HEK293T (cell line): ENCODE measurements at regions not wholly inside any gene's neighbourhood (a gene's known extent, or its start where the extent isn't known, plus 50 kb on each side); places are given as distances from the start of the nearest gene placed in this dataset.

ENCODE experiments used
- CTCF ChIA-PET: fragments of 350-600 bp; formaldehyde crosslinking; extraction: SDS; loops from one replicate; lab custom pipeline; 2021; ENCODE audit warnings: antibody characterized with exemption, inconsistent platforms; lab: Yijun Ruan, JAX
- POLR2A ChIA-PET: fragments of 350-600 bp; formaldehyde crosslinking; extraction: SDS; loops from one replicate; lab custom pipeline; 2020; ENCODE audit warnings: antibody characterized with exemption, inconsistent platforms; lab: Yijun Ruan, JAX
- DNase-seq: peaks from one replicate; pipeline ENCODE4 v3.0.0; 2012; ENCODE audit warnings: mixed read lengths; ENCODE audit errors: extremely low spot score
- ARNT ChIP-seq: fragments of 450-650 bp; IDR thresholded peaks from 2 replicates; pipeline ENCODE4 v1.6.1; 2017; ENCODE audit warnings: mild to moderate bottlenecking
- BHLHE40 ChIP-seq: fragments of 450-650 bp; IDR thresholded peaks from 2 replicates; pipeline ENCODE4 v1.6.1; 2016; ENCODE audit warnings: mild to moderate bottlenecking, moderate library complexity, borderline replicate concordance
- CTBP1 ChIP-seq: fragments of 450-650 bp; IDR thresholded peaks from 2 replicates; pipeline ENCODE4 v1.6.1; 2016; ENCODE audit warnings: borderline replicate concordance
- FOXA1 ChIP-seq: fragments of 450-650 bp; IDR thresholded peaks from 2 replicates; pipeline ENCODE4 v1.6.1; 2016; ENCODE audit warnings: mild to moderate bottlenecking
- FOXK2 ChIP-seq: fragments of 450-650 bp; IDR thresholded peaks from 2 replicates; pipeline ENCODE4 v1.6.1; 2016; ENCODE audit warnings: mild to moderate bottlenecking
- FOXM1 ChIP-seq: fragments of 450-650 bp; IDR thresholded peaks from 2 replicates; pipeline ENCODE4 v1.6.1; 2017; ENCODE audit warnings: mild to moderate bottlenecking, borderline replicate concordance
- HDGF ChIP-seq: fragments of 450-650 bp; IDR thresholded peaks from 2 replicates; pipeline ENCODE4 v1.6.1; 2017; ENCODE audit warnings: antibody characterized with exemption, borderline replicate concordance
- L3MBTL2 ChIP-seq: fragments of 450-650 bp; conservative IDR thresholded peaks from 2 replicates; pipeline ENCODE4 v1.6.1; 2016; ENCODE audit warnings: mild to moderate bottlenecking
- LEF1 ChIP-seq: fragments of 450-650 bp; IDR thresholded peaks from 2 replicates; pipeline ENCODE4 v1.6.1; 2017; ENCODE audit warnings: mild to moderate bottlenecking, borderline replicate concordance
- NFRKB ChIP-seq: fragments of 450-650 bp; IDR thresholded peaks from 2 replicates; pipeline ENCODE4 v1.6.1; 2016; ENCODE audit warnings: mild to moderate bottlenecking, moderate library complexity
- SP1 ChIP-seq: fragments of 450-650 bp; IDR thresholded peaks from 2 replicates; pipeline ENCODE4 v1.6.1; 2017
- SUZ12 ChIP-seq: fragments of 450-650 bp; IDR thresholded peaks from 2 replicates; pipeline ENCODE4 v1.6.1; 2016; ENCODE audit warnings: mild to moderate bottlenecking
- TARDBP ChIP-seq: fragments of 450-650 bp; IDR thresholded peaks from 2 replicates; pipeline ENCODE4 v1.6.1; 2016
- ZNF384 ChIP-seq: fragments of 450-650 bp; IDR thresholded peaks from 2 replicates; pipeline ENCODE4 v1.6.1; 2016
- TF ChIP-seq, protein P1 (sequence below): fragments of 450-650 bp; IDR thresholded peaks from 2 replicates; pipeline ENCODE4 v1.6.1; 2016

DNA sequence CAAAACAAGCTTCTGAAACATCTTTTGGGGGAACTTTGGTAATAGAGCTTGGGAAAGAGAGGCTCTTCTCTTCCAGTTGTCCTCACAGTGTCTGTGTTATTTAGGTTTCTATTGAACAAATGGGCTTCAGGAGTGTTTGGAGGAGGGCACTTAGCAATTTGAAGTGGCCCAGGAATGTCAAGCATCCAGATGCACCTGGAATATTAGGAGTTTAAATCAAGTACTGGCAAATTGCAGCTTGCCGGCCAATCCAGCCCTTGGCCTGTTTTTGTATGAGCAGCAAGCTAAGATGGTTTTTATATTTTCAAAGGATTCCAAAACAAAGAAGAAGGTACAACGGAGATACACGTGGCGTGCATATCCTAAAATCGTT, 94.7 kb downstream of the CCDC185 start:
- TF ChIP-seq SP1 (no peak), SUZ12 (no peak), HDGF (no peak), BHLHE40 (no peak), FOXK2 (no peak)
- TF ChIP-seq, protein P1, sequence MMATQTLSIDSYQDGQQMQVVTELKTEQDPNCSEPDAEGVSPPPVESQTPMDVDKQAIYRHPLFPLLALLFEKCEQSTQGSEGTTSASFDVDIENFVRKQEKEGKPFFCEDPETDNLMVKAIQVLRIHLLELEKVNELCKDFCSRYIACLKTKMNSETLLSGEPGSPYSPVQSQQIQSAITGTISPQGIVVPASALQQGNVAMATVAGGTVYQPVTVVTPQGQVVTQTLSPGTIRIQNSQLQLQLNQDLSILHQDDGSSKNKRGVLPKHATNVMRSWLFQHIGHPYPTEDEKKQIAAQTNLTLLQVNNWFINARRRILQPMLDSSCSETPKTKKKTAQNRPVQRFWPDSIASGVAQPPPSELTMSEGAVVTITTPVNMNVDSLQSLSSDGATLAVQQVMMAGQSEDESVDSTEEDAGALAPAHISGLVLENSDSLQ, result no peak
- DNase-seq, result no peak
- ChIA-PET POLR2A (no interaction called here), CTCF (no interaction called here)

DNA sequence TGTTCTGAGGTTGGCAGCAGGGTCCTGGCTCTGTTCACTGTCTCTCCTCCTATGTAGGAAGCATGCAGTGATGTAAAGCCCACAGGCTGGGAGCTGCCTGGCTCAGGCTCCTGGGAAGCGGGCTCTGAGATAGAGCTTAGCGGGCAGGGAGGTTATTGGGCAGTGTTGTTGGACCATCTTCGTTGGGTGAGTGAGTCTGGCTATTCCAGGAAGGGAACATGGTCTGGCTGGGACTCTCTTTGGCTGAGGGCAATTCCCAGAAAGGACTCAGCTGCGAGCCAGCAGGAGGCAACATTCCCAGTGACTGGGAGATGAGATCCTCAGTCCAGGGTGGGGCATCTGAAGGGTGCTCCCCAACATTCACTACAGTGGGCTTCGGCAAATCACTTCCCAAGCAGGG, 96.2 kb downstream of the CCDC185 start:
- TF ChIP-seq, protein P1, result no peak
- no peak for TF ChIP-seq SP1
- TF ChIP-seq SUZ12, result no peak
- no peak for TF ChIP-seq FOXK2
- no peak for DNase-seq
- ChIA-PET CTCF (no interaction called here), POLR2A (no interaction called here)

DNA sequence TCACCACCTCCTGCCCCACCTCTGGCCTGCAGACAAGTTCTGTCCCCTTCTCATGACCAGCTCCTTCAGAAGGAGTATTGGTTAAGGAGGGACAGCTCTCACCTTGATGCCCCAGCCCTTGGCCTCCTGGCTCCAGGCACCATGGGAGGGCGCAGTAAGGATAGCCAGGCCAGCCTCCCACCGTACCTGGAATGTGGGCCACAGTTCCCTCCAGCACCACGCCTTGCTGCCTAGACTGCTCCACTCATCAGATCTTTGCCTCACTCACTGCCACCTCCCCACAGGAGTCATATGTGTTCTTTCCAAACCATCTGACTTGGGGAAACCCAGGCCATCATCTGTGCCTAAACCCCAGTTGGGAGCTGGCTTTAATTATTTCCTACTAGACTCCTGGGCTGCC, 97.0 kb downstream of the CCDC185 start:
- no peak for DNase-seq
- CTCF ChIA-PET, result no interaction called here
- POLR2A ChIA-PET, result no interaction called here
- no peak for TF ChIP-seq L3MBTL2
- TF ChIP-seq FOXM1, result no peak
- TF ChIP-seq LEF1, result no peak
- no peak for TF ChIP-seq ARNT
- TF ChIP-seq FOXA1, result no peak
- TF ChIP-seq TARDBP, result no peak
- TF ChIP-seq CTBP1, result no peak
- no peak for TF ChIP-seq ZNF384
- no peak for TF ChIP-seq HDGF
- TF ChIP-seq, protein P1, result no peak
- no peak for TF ChIP-seq SUZ12
- TF ChIP-seq BHLHE40, result no peak
- TF ChIP-seq NFRKB, result no peak
- TF ChIP-seq SP1, result no peak
- TF ChIP-seq FOXK2, result no peak
